Liver (tissue), 3 donors: ENCODE measurements at regions not wholly inside any gene's neighbourhood (a gene's known extent, or its start where the extent isn't known, plus 50 kb on each side); places are given as distances from the start of the nearest gene placed in this dataset.

ENCODE experiments used
- CTCF ChIP-seq: fragments of 150-350 bp; IDR thresholded peaks from 2 replicates; pipeline ENCODE4 v1.5.1; 2017; ENCODE audit warnings: improper control_type of control experiment, low read depth, low read length; ENCODE audit not compliant: missing input control
- GABPA ChIP-seq, 2 donors: IDR thresholded peaks in 1 of 2; conservative IDR thresholded peaks in 1 of 2; 2 replicates each; pipeline ENCODE4 v1.6.1; 2016; ENCODE audit warnings: antibody characterized with exemption in 2 of 2, mild to moderate bottlenecking in 1 of 2, moderate library complexity in 1 of 2
- HNF4A ChIP-seq, 2 donors: conservative IDR thresholded peaks; 2 replicates each; pipeline ENCODE4 v1.6.1; 2016; ENCODE audit warnings: antibody characterized with exemption in 2 of 2, mild to moderate bottlenecking in 2 of 2
- JUND ChIP-seq, 2 donors: IDR thresholded peaks; 2 replicates each; pipeline ENCODE4 v1.6.1; 2016; ENCODE audit warnings: antibody characterized with exemption in 2 of 2
- MAX ChIP-seq: IDR thresholded peaks from 2 replicates; pipeline ENCODE4 v1.6.1; 2016; ENCODE audit warnings: antibody characterized with exemption
- RAD21 ChIP-seq, 2 donors: IDR thresholded peaks; 2 replicates each; pipeline ENCODE4 v1.6.1; 2016; ENCODE audit warnings: antibody characterized with exemption in 2 of 2, mild to moderate bottlenecking in 2 of 2
- RXRA ChIP-seq, 2 donors: IDR thresholded peaks; 2 replicates each; pipeline ENCODE4 v1.6.1; 2017 to 2018; ENCODE audit warnings: antibody characterized with exemption in 2 of 2, mild to moderate bottlenecking in 1 of 2
- SP1 ChIP-seq: IDR thresholded peaks from 2 replicates; pipeline ENCODE4 v1.6.1; 2018; ENCODE audit warnings: antibody characterized with exemption, mild to moderate bottlenecking
- TAF1 ChIP-seq: conservative IDR thresholded peaks from 2 replicates; pipeline ENCODE4 v1.6.1; 2016; ENCODE audit warnings: antibody characterized with exemption, mild to moderate bottlenecking
- YY1 ChIP-seq: IDR thresholded peaks from 2 replicates; pipeline ENCODE4 v1.6.1; 2016; ENCODE audit warnings: antibody characterized with exemption, mild to moderate bottlenecking
- ZBTB33 ChIP-seq: IDR thresholded peaks from 2 replicates; pipeline ENCODE4 v1.6.1; 2016; ENCODE audit warnings: antibody characterized with exemption
- TF ChIP-seq, protein P1 (sequence below): IDR thresholded peaks from 2 replicates; pipeline ENCODE4 v1.6.1; 2016; ENCODE audit warnings: antibody characterized with exemption, mild to moderate bottlenecking
- donor health status: healthy.
- donor health status: healthy.

DNA sequence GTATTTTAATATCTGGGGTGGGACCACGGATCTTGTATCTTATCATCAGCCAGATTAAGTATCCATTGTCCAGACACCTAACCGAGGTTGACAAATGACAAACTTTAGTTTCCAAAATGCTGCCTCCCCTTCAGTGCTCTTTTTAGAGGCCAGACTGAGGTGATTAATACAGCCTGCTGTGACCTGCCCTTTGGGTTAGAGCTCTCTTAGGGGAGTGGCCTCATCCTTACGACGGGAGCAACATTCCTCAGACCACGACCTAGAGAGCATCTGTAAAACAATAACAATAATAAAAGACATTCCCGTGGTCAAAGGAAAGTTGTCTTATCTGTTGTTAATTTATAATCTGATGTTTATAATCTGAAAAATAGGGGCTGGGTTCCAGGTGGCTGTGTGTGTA, 405.3 kb downstream of the LPIN1 start:
- TF ChIP-seq CTCF (no peak), TAF1 (no peak), MAX (no peak), JUND (IDR thresholded peaks at IDR 0.05) (no peak), RAD21 (IDR thresholded peaks at IDR 0.05) (no peak), YY1 (no peak), RXRA (IDR thresholded peaks at IDR 0.05) (no peak), GABPA (IDR thresholded peaks at IDR 0.05 in 1 of 2, conservative IDR thresholded peaks at IDR 0.05 in 1 of 2) (no peak), ZBTB33 (no peak), SP1 (no peak), HNF4A (conservative IDR thresholded peaks at IDR 0.05) (no peak)
- TF ChIP-seq, protein P1, sequence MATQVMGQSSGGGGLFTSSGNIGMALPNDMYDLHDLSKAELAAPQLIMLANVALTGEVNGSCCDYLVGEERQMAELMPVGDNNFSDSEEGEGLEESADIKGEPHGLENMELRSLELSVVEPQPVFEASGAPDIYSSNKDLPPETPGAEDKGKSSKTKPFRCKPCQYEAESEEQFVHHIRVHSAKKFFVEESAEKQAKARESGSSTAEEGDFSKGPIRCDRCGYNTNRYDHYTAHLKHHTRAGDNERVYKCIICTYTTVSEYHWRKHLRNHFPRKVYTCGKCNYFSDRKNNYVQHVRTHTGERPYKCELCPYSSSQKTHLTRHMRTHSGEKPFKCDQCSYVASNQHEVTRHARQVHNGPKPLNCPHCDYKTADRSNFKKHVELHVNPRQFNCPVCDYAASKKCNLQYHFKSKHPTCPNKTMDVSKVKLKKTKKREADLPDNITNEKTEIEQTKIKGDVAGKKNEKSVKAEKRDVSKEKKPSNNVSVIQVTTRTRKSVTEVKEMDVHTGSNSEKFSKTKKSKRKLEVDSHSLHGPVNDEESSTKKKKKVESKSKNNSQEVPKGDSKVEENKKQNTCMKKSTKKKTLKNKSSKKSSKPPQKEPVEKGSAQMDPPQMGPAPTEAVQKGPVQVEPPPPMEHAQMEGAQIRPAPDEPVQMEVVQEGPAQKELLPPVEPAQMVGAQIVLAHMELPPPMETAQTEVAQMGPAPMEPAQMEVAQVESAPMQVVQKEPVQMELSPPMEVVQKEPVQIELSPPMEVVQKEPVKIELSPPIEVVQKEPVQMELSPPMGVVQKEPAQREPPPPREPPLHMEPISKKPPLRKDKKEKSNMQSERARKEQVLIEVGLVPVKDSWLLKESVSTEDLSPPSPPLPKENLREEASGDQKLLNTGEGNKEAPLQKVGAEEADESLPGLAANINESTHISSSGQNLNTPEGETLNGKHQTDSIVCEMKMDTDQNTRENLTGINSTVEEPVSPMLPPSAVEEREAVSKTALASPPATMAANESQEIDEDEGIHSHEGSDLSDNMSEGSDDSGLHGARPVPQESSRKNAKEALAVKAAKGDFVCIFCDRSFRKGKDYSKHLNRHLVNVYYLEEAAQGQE = no peak
